ENCODE measurements at regions not wholly inside any gene's neighbourhood (a gene's known extent, or its start where the extent isn't known, plus 50 kb on each side); places are given as distances from the start of the nearest gene placed in this dataset.
A peak's percentile ranks its signal among the peaks of the same experiment; 100 is the strongest.

DNA sequence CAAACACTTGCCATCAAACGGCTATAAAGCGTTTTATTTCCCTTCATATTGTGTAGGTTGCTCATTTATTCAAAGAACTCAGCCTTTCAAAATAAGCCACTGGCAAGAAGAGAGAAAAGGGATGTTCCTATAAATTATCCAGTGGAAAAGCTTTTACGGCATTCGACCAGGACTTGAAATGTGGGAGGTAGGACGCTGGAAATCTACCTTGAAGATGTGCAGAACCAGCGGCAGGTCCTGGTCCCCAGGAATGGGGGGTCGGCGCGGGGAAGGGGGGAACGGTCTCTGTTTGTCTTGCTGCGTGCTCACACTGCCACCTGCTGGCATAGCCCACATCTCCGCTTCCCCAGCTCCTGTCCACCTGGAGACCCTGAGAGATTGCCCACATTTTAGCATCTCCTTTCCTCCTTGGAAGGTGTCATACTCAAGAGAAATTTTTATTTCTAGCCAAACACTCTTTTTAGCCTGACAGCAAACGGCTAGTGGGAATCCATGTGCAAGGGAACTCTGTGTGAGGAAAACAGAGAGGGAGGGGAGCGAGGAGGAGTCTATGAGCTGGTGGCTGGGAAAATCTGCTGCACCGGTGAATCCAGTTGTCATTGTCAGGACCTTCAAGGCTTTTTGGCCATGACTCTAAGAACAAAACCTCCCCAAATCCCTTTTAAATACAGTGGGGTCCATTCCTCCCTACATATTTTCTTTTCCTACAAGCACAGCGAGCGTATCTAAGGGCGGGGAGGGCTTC lies 349.0 kb upstream of the PKDCC start:
- Histone ChIP-seq H3K36me3 (ENCODE audit: control insufficient read depth in 1 of 2, insufficient read depth in 2 of 2, low read length in 2 of 2) (no peaks in the 10 kb centered on the region), H3K27me3 (ENCODE audit: control insufficient read depth in 1 of 2, insufficient read depth in 2 of 2, low read length in 2 of 2) (no peaks in the 10 kb centered on the region), H3K27ac (ENCODE audit: low read depth, low read length) (no peak overlapping the region), H3K4me3 (ENCODE audit: low read depth in 1 of 2, low read length in 2 of 2) (peak overlapping the region in 1 of 2 donors; percentile 28), H3K9me3 (ENCODE audit: control insufficient read depth in 1 of 2, low read length in 2 of 2) (no peaks in the 10 kb centered on the region), H3K4me1 (ENCODE audit: control insufficient read depth in 1 of 2, insufficient read depth in 2 of 2, low read length in 2 of 2) (no peaks in the 10 kb centered on the region), H3K9ac (ENCODE audit: low read depth in 1 of 2, low read length in 2 of 2) (no peak overlapping the region)

DNA sequence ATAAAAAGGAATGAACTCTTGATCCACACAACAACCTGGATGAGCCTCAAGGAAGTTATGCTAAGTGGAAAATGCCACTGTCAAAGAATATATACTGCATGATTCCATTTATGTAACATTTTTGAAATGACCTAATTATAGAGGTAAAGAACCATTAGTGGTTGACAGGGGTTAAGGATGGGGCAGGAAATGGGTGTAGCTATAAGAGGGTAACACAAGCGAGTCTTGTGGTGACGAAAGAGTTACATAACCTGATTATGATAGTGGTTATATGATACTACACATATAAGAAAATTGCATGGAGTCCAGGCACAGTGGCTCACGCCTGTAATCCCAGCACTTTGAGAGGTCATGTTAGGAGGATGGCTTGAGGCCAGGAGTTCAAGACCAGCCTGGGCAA lies 346.6 kb upstream of the PKDCC start:
- no peak overlapping the region for H3K4me3 ChIP-seq (ENCODE audit: low read depth in 1 of 2, low read length in 2 of 2)
- H3K27me3 ChIP-seq (ENCODE audit: control insufficient read depth in 1 of 2, insufficient read depth in 2 of 2, low read length in 2 of 2): no peaks in the 10 kb centered on the region
- no peak overlapping the region for H3K27ac ChIP-seq (ENCODE audit: low read depth, low read length)
- no peak overlapping the region for H3K9ac ChIP-seq (ENCODE audit: low read depth in 1 of 2, low read length in 2 of 2)
- H3K9me3 ChIP-seq (ENCODE audit: control insufficient read depth in 1 of 2, low read length in 2 of 2): no peaks in the 10 kb centered on the region
- no peaks in the 10 kb centered on the region for H3K36me3 ChIP-seq (ENCODE audit: control insufficient read depth in 1 of 2, insufficient read depth in 2 of 2, low read length in 2 of 2)
- no peaks in the 10 kb centered on the region for H3K4me1 ChIP-seq (ENCODE audit: control insufficient read depth in 1 of 2, insufficient read depth in 2 of 2, low read length in 2 of 2)

DNA sequence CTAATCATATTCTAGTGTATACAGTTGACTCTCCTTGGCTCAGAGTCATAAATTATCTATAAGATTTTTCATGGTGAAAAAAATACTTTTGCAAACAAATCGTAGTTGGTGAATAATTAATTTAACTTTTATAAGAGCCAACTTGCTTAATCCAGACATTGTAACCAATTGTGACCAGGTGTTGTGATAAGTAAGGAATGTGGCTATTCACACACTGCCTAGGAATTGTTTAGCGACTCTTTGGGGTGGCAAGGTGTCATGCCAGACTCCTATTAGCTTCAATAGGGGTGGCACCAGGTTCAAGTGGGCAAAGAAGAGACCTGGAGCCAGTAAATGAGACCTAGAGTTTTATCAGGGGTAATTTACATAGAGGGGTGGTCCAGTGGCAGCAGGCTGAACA lies 344.7 kb upstream of the PKDCC start:
- H3K27me3 ChIP-seq (ENCODE audit: control insufficient read depth in 1 of 2, insufficient read depth in 2 of 2, low read length in 2 of 2): no peaks in the 10 kb centered on the region
- no peak overlapping the region for H3K4me3 ChIP-seq (ENCODE audit: low read depth in 1 of 2, low read length in 2 of 2)
- no peak overlapping the region for H3K9ac ChIP-seq (ENCODE audit: low read depth in 1 of 2, low read length in 2 of 2)
- no peaks in the 10 kb centered on the region for H3K9me3 ChIP-seq (ENCODE audit: control insufficient read depth in 1 of 2, low read length in 2 of 2)
- no peaks in the 10 kb centered on the region for H3K36me3 ChIP-seq (ENCODE audit: control insufficient read depth in 1 of 2, insufficient read depth in 2 of 2, low read length in 2 of 2)
- H3K27ac ChIP-seq (ENCODE audit: low read depth, low read length): no peak overlapping the region
- H3K4me1 ChIP-seq (ENCODE audit: control insufficient read depth in 1 of 2, insufficient read depth in 2 of 2, low read length in 2 of 2): no peaks in the 10 kb centered on the region

- no peak overlapping the region for H3K27ac ChIP-seq (ENCODE audit: low read depth, low read length)
- H3K4me1 ChIP-seq (ENCODE audit: control insufficient read depth in 1 of 2, insufficient read depth in 2 of 2, low read length in 2 of 2): no peaks in the 10 kb centered on the region
- H3K27me3 ChIP-seq (ENCODE audit: control insufficient read depth in 1 of 2, insufficient read depth in 2 of 2, low read length in 2 of 2): no peaks in the 10 kb centered on the region
- H3K4me3 ChIP-seq (ENCODE audit: low read depth in 1 of 2, low read length in 2 of 2): no peak overlapping the region
- H3K9me3 ChIP-seq (ENCODE audit: control insufficient read depth in 1 of 2, low read length in 2 of 2): no peaks in the 10 kb centered on the region
- no peak overlapping the region for H3K9ac ChIP-seq (ENCODE audit: low read depth in 1 of 2, low read length in 2 of 2)
- no peaks in the 10 kb centered on the region for H3K36me3 ChIP-seq (ENCODE audit: control insufficient read depth in 1 of 2, insufficient read depth in 2 of 2, low read length in 2 of 2)
These were observed 342.2 kb upstream of the PKDCC start for GRCh38 chr2:41705634-41706033.

- Histone ChIP-seq H3K4me1 (ENCODE audit: control insufficient read depth in 1 of 2, insufficient read depth in 2 of 2, low read length in 2 of 2) (no peaks in the 10 kb centered on the region), H3K4me3 (ENCODE audit: low read depth in 1 of 2, low read length in 2 of 2) (no peak overlapping the region), H3K9ac (ENCODE audit: low read depth in 1 of 2, low read length in 2 of 2) (no peak overlapping the region), H3K27me3 (ENCODE audit: control insufficient read depth in 1 of 2, insufficient read depth in 2 of 2, low read length in 2 of 2) (no peaks in the 10 kb centered on the region), H3K9me3 (ENCODE audit: control insufficient read depth in 1 of 2, low read length in 2 of 2) (no peaks in the 10 kb centered on the region), H3K27ac (ENCODE audit: low read depth, low read length) (no peak overlapping the region), H3K36me3 (ENCODE audit: control insufficient read depth in 1 of 2, insufficient read depth in 2 of 2, low read length in 2 of 2) (no peaks in the 10 kb centered on the region)
These were observed 341.5 kb upstream of the PKDCC start for GRCh38 chr2:41706286-41706685.

DNA sequence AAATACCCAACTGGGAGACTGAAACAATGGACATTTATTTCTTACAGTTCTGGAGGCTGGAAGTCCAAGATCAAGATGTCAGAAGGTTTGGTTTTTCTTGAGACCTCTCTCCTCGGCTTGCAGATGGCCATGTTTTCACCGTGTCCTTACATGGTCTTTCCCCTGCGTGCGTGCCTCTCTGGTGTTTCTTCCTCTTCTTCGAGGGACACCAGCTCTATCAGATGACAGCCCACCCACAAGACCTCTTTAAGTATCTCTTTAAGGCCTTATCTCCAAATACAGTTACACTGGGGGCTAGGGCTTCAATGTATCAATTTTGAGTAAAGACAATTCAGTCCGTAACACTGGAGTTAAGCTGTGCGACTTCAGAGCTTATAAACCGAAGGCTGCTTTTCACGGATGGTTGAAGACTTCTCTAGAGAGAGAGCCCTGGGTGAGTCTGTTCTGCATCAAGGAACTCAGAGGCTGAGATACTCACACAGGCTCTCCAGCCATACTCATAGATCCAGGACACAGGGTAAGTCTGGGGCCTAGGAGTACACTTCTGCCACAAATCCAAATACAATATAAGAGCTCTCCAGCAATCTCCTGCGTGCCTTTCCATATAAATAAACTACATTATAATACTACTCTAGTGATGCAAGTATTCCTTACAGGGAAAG lies 339.9 kb upstream of the PKDCC start:
- Histone ChIP-seq H3K9me3 (ENCODE audit: control insufficient read depth in 1 of 2, low read length in 2 of 2) (no peaks in the 10 kb centered on the region), H3K4me1 (ENCODE audit: control insufficient read depth in 1 of 2, insufficient read depth in 2 of 2, low read length in 2 of 2) (no peaks in the 10 kb centered on the region), H3K27ac (ENCODE audit: low read depth, low read length) (no peak overlapping the region), H3K4me3 (ENCODE audit: low read depth in 1 of 2, low read length in 2 of 2) (no peak overlapping the region), H3K9ac (ENCODE audit: low read depth in 1 of 2, low read length in 2 of 2) (no peak overlapping the region), H3K27me3 (ENCODE audit: control insufficient read depth in 1 of 2, insufficient read depth in 2 of 2, low read length in 2 of 2) (no peaks in the 10 kb centered on the region), H3K36me3 (ENCODE audit: control insufficient read depth in 1 of 2, insufficient read depth in 2 of 2, low read length in 2 of 2) (no peaks in the 10 kb centered on the region)

GRCh38 chr2:41709702-41710599 lies 337.9 kb upstream of the PKDCC start:
- H3K4me3 ChIP-seq (ENCODE audit: low read depth in 1 of 2, low read length in 2 of 2): no peak overlapping the region
- no peaks in the 10 kb centered on the region for H3K36me3 ChIP-seq (ENCODE audit: control insufficient read depth in 1 of 2, insufficient read depth in 2 of 2, low read length in 2 of 2)
- no peak overlapping the region for H3K27ac ChIP-seq (ENCODE audit: low read depth, low read length)
- no peak overlapping the region for H3K9ac ChIP-seq (ENCODE audit: low read depth in 1 of 2, low read length in 2 of 2)
- peaks cover 0 to 5% of the 10 kb centered on the region in 2 donors for H3K4me1 ChIP-seq (ENCODE audit: control insufficient read depth in 1 of 2, insufficient read depth in 2 of 2, low read length in 2 of 2)
- no peaks in the 10 kb centered on the region for H3K9me3 ChIP-seq (ENCODE audit: control insufficient read depth in 1 of 2, low read length in 2 of 2)
- H3K27me3 ChIP-seq (ENCODE audit: control insufficient read depth in 1 of 2, insufficient read depth in 2 of 2, low read length in 2 of 2): no peaks in the 10 kb centered on the region

- peaks cover 0 to 8% of the 10 kb centered on the region in 2 donors for H3K4me1 ChIP-seq (ENCODE audit: control insufficient read depth in 1 of 2, insufficient read depth in 2 of 2, low read length in 2 of 2)
- H3K36me3 ChIP-seq (ENCODE audit: control insufficient read depth in 1 of 2, insufficient read depth in 2 of 2, low read length in 2 of 2): no peaks in the 10 kb centered on the region
- H3K27me3 ChIP-seq (ENCODE audit: control insufficient read depth in 1 of 2, insufficient read depth in 2 of 2, low read length in 2 of 2): no peaks in the 10 kb centered on the region
- no peaks in the 10 kb centered on the region for H3K9me3 ChIP-seq (ENCODE audit: control insufficient read depth in 1 of 2, low read length in 2 of 2)
- no peak overlapping the region for H3K27ac ChIP-seq (ENCODE audit: low read depth, low read length)
- H3K9ac ChIP-seq (ENCODE audit: low read depth in 1 of 2, low read length in 2 of 2): no peak overlapping the region
- H3K4me3 ChIP-seq (ENCODE audit: low read depth in 1 of 2, low read length in 2 of 2): no peak overlapping the region
These were observed 336.9 kb upstream of the PKDCC start for GRCh38 chr2:41710944-41711343.

- H3K9ac ChIP-seq (ENCODE audit: low read depth in 1 of 2, low read length in 2 of 2): no peak overlapping the region
- no peaks in the 10 kb centered on the region for H3K27me3 ChIP-seq (ENCODE audit: control insufficient read depth in 1 of 2, insufficient read depth in 2 of 2, low read length in 2 of 2)
- no peak overlapping the region for H3K4me3 ChIP-seq (ENCODE audit: low read depth in 1 of 2, low read length in 2 of 2)
- peaks cover 0 to 9% of the 10 kb centered on the region in 2 donors for H3K4me1 ChIP-seq (ENCODE audit: control insufficient read depth in 1 of 2, insufficient read depth in 2 of 2, low read length in 2 of 2)
- H3K9me3 ChIP-seq (ENCODE audit: control insufficient read depth in 1 of 2, low read length in 2 of 2): no peaks in the 10 kb centered on the region
- H3K36me3 ChIP-seq (ENCODE audit: control insufficient read depth in 1 of 2, insufficient read depth in 2 of 2, low read length in 2 of 2): no peaks in the 10 kb centered on the region
- H3K27ac ChIP-seq (ENCODE audit: low read depth, low read length): no peak overlapping the region
These were observed 336.1 kb upstream of the PKDCC start for GRCh38 chr2:41711736-41712135.

- no peak overlapping the region for H3K27ac ChIP-seq (ENCODE audit: low read depth, low read length)
- peaks cover 0 to 17% of the 10 kb centered on the region in 2 donors for H3K4me1 ChIP-seq (ENCODE audit: control insufficient read depth in 1 of 2, insufficient read depth in 2 of 2, low read length in 2 of 2)
- no peak overlapping the region for H3K4me3 ChIP-seq (ENCODE audit: low read depth in 1 of 2, low read length in 2 of 2)
- H3K36me3 ChIP-seq (ENCODE audit: control insufficient read depth in 1 of 2, insufficient read depth in 2 of 2, low read length in 2 of 2): no peaks in the 10 kb centered on the region
- H3K9me3 ChIP-seq (ENCODE audit: control insufficient read depth in 1 of 2, low read length in 2 of 2): no peaks in the 10 kb centered on the region
- no peak overlapping the region for H3K9ac ChIP-seq (ENCODE audit: low read depth in 1 of 2, low read length in 2 of 2)
- no peaks in the 10 kb centered on the region for H3K27me3 ChIP-seq (ENCODE audit: control insufficient read depth in 1 of 2, insufficient read depth in 2 of 2, low read length in 2 of 2)
These were observed 331.3 kb upstream of the PKDCC start for GRCh38 chr2:41716497-41716896.
